Stimulated activated CD4-positive, alpha-beta T cell treated with anti-CD3 and anti-CD28 coated beads, Interleukin-4, amount 100 ng/mL, for 48 hours (primary cell): ENCODE measurements at regions not wholly inside any gene's neighbourhood (a gene's known extent, or its start where the extent isn't known, plus 50 kb on each side); places are given as distances from the start of the nearest gene placed in this dataset.
"Not testable (repeated sequence)": the region's sequence is repeated elsewhere in the genome, so short reads cannot be mapped to it uniquely, and the experiment has no call there.

Source experiments
- DNase-seq, 2 donors: peaks; one replicate each; pipeline ENCODE4 v3.0.0-alpha.2; 2020; ENCODE audit warnings: low read depth in 2 of 2

GRCh38 chr2:91422102-91422501 lies 2730.6 kb downstream of the RPIA start:
- not testable (repeated sequence) for DNase-seq

- not testable (repeated sequence) for DNase-seq
Observed at GRCh38 chr2:91427148-91427547, 2735.7 kb downstream of the RPIA start.

GRCh38 chr2:91441932-91442245 lies 2750.4 kb downstream of the RPIA start:
- not testable (repeated sequence) for DNase-seq

- peak in 1 of 2 donors; percentile 3 for DNase-seq
Observed at GRCh38 chr2:91442246-91442905, 2750.9 kb downstream of the RPIA start.

- not testable (repeated sequence) for DNase-seq
Observed at GRCh38 chr2:91442906-91443729, 2751.6 kb downstream of the RPIA start.

GRCh38 chr2:91443730-91444115 lies 2752.2 kb downstream of the RPIA start:
- DNase-seq: not testable (repeated sequence)

GRCh38 chr2:91445705-91446104 lies 2754.2 kb downstream of the RPIA start:
- DNase-seq: not testable (repeated sequence)

GRCh38 chr2:91446489-91446888 lies 2755.0 kb downstream of the RPIA start:
- not testable (repeated sequence) for DNase-seq

- DNase-seq: not testable (repeated sequence)
Observed at GRCh38 chr2:91446915-91447314, 2755.4 kb downstream of the RPIA start.

- DNase-seq: not testable (repeated sequence)
Observed at GRCh38 chr2:91447508-91447907, 2756.0 kb downstream of the RPIA start.

GRCh38 chr2:91462292-91462691 lies 2770.8 kb downstream of the RPIA start:
- not testable (repeated sequence) for DNase-seq

GRCh38 chr2:91463007-91463406 lies 2771.5 kb downstream of the RPIA start:
- not testable (repeated sequence) for DNase-seq

- not testable (repeated sequence) for DNase-seq
Observed at GRCh38 chr2:91466780-91467363, 2775.4 kb downstream of the RPIA start.

- not testable (repeated sequence) for DNase-seq
Observed at GRCh38 chr2:91476244-91476935, 2784.9 kb downstream of the RPIA start.

- not testable (repeated sequence) for DNase-seq
Observed at GRCh38 chr2:91476936-91477246, 2785.4 kb downstream of the RPIA start.

- not testable (repeated sequence) for DNase-seq
Observed at GRCh38 chr2:91477291-91477690, 2785.8 kb downstream of the RPIA start.

GRCh38 chr2:91477731-91478672 lies 2786.5 kb downstream of the RPIA start:
- no peak for DNase-seq

GRCh38 chr2:91478851-91479718 lies 2787.6 kb downstream of the RPIA start:
- DNase-seq: not testable (repeated sequence)

- not testable (repeated sequence) for DNase-seq
Observed at GRCh38 chr2:91485226-91485625, 2793.8 kb downstream of the RPIA start.
